Stimulated activated naive B cell treated with anti-CD40 and anti-IgM and Interleukin-4, amounts not matched to agents 10 μg/mL and 1 μg/mL and 100 μg/mL, for 72 hours (primary cell): ENCODE measurements at regions not wholly inside any gene's neighbourhood (a gene's known extent, or its start where the extent isn't known, plus 50 kb on each side); places are given as distances from the start of the nearest gene placed in this dataset.

Experiments used
- ATAC-seq, 2 donors: fragments of 150-1000 bp; cut with Tn5 transposase; replicated peaks; 2 replicates each; pipeline ENCODE4 v1.10.0; 2021; ENCODE audit warnings: moderate library complexity in 1 of 2
- DNase-seq: peaks from one replicate; pipeline ENCODE4 v3.0.0; 2021
- H3K27ac Mint-ChIP-seq: one replicate; pipeline ENCODE4 v1.8.0; 2022; ENCODE audit warnings: mild to moderate bottlenecking, mixed read lengths
- H3K27me3 Mint-ChIP-seq, 2 donors: one replicate each; pipeline ENCODE4 v1.8.0; 2022; ENCODE audit warnings: mixed read lengths in 2 of 2
- H3K36me3 Mint-ChIP-seq, 2 donors: one replicate each; pipeline ENCODE4 v1.8.0; 2022; ENCODE audit warnings: mixed read lengths in 2 of 2, mild to moderate bottlenecking in 1 of 2
- H3K4me1 Mint-ChIP-seq, 2 donors: one replicate each; pipeline ENCODE4 v1.8.0; 2022; ENCODE audit warnings: mixed read lengths in 2 of 2, mild to moderate bottlenecking in 1 of 2
- H3K4me3 Mint-ChIP-seq, 2 donors: one replicate each; pipeline ENCODE4 v1.8.0; 2022; ENCODE audit warnings: mild to moderate bottlenecking in 2 of 2, mixed read lengths in 2 of 2, moderate library complexity in 1 of 2
- H3K9me3 Mint-ChIP-seq, 2 donors: one replicate each; pipeline ENCODE4 v1.8.0; 2022; ENCODE audit warnings: mixed read lengths in 2 of 2, mild to moderate bottlenecking in 1 of 2

- ATAC-seq (no peak), DNase-seq (no peak)
- Mint-ChIP-seq H3K27me3 (no peaks in the 10 kb centered on the region), H3K27ac (no peak overlapping the region), H3K4me1 (no peaks in the 10 kb centered on the region), H3K9me3 (no peaks in the 10 kb centered on the region), H3K4me3 (no peak overlapping the region), H3K36me3 (no peaks in the 10 kb centered on the region)
These were observed 94.3 kb downstream of the C17orf67 start for GRCh38 chr17:56739376-56739775.

DNA sequence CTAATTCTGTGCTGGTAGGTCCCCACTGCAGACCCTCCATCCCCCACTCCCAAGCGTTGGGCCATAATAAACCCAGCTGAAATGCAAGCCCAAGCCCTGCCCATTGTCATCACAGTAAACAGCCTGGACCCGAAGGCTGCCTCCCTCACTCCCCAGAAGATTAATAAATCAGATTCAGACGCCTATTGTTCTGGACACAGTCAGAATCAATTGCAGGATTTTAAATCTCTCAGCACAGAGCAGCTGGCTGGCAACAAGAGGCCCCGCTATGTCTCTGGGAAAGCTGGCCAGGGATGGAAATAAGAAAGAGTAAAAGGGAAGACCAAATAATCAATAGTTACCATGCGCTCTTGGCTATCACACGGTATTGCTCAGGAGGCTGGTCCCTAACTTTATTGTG is 93.9 kb downstream of the C17orf67 start:
- ATAC-seq (no peak), DNase-seq (no peak)
- H3K9me3 Mint-ChIP-seq = no peaks in the 10 kb centered on the region
- H3K27ac Mint-ChIP-seq = no peak overlapping the region
- no peaks in the 10 kb centered on the region for H3K4me1 Mint-ChIP-seq
- no peaks in the 10 kb centered on the region for H3K27me3 Mint-ChIP-seq
- H3K36me3 Mint-ChIP-seq = no peaks in the 10 kb centered on the region
- H3K4me3 Mint-ChIP-seq = no peak overlapping the region

DNA sequence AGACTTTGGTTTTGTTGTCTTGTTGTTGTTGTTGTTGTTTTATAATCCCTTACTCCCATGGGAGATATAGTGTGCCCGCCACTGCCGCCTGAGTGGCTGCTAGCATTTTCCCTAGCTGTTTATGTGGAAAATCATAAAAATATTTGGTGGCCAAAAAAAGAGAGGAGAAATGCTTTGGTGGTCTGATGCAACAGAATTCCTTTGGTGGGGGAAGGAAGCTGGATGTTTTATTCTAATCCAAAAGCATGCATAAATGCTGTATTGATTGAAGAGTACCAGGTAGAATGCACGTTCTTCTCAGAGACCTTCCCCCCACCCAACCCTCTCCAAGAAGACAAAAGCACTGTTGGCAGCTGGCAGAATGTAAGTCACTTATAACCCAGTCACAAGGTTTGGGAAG is 93.2 kb downstream of the C17orf67 start:
- Mint-ChIP-seq H3K4me3 (no peak overlapping the region), H3K9me3 (no peaks in the 10 kb centered on the region), H3K36me3 (no peaks in the 10 kb centered on the region), H3K4me1 (no peaks in the 10 kb centered on the region), H3K27me3 (no peaks in the 10 kb centered on the region), H3K27ac (no peak overlapping the region)
- ATAC-seq = no peak
- no peak for DNase-seq
